ENCODE measurements at regions not wholly inside any gene's neighbourhood (a gene's known extent, or its start where the extent isn't known, plus 50 kb on each side); places are given as distances from the start of the nearest gene placed in this dataset.

DNA sequence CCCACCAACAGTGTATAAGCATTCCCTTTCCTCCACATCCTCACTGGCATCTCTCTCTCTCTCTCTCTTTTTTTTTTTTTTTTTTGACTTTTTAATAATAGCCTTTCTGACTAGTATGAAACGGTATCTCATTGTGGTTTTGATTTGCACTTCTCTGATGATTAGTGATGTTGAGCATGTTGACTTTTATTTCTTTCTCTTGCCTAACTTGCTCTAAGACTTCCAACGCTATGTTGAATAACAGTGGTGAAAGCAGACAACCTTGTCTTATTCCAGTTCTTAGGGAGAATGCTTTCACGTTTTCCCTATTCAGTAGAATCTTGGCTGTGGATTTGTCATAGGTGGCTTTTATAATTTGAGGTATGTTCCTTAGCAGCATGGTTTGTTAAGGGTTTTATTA, 249.4 kb upstream of the MDFIC2 start:
- TF ChIP-seq, protein P1, sequence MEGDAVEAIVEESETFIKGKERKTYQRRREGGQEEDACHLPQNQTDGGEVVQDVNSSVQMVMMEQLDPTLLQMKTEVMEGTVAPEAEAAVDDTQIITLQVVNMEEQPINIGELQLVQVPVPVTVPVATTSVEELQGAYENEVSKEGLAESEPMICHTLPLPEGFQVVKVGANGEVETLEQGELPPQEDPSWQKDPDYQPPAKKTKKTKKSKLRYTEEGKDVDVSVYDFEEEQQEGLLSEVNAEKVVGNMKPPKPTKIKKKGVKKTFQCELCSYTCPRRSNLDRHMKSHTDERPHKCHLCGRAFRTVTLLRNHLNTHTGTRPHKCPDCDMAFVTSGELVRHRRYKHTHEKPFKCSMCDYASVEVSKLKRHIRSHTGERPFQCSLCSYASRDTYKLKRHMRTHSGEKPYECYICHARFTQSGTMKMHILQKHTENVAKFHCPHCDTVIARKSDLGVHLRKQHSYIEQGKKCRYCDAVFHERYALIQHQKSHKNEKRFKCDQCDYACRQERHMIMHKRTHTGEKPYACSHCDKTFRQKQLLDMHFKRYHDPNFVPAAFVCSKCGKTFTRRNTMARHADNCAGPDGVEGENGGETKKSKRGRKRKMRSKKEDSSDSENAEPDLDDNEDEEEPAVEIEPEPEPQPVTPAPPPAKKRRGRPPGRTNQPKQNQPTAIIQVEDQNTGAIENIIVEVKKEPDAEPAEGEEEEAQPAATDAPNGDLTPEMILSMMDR (conservative IDR thresholded peaks at IDR 0.05; ENCODE audit: low read depth, low read length): no peak
- TF ChIP-seq EZH2 (IDR thresholded peaks at IDR 0.05; ENCODE audit: borderline replicate concordance, low read depth, low read length, poor library complexity, severe bottlenecking): no peak
